Brain microvascular endothelial cell (primary cell): ENCODE measurements at regions not wholly inside any gene's neighbourhood (a gene's known extent, or its start where the extent isn't known, plus 50 kb on each side); places are given as distances from the start of the nearest gene placed in this dataset.

ENCODE experiments used
- DNase-seq: peaks from one replicate; pipeline ENCODE4 v3.0.0-alpha.2; 2020
- H3K27ac ChIP-seq: fragments of 250-450 bp; sonication (Bioruptor Pico); 2 replicates; pipeline ENCODE4 v1.5.1; 2020; ENCODE audit warnings: mild to moderate bottlenecking, moderate library complexity
- H3K27me3 ChIP-seq: fragments of 250-450 bp; sonication (Bioruptor Pico); replicated peaks from 2 replicates; pipeline ENCODE4 v1.5.1; 2020; ENCODE audit warnings: mild to moderate bottlenecking
- H3K36me3 ChIP-seq: fragments of 250-450 bp; sonication (Bioruptor Pico); replicated peaks from 2 replicates; pipeline ENCODE4 v1.5.1; 2020; ENCODE audit warnings: mild to moderate bottlenecking
- H3K4me3 ChIP-seq: 2 replicates; pipeline ENCODE4 v1.5.1; 2011; ENCODE audit warnings: low read depth, mild to moderate bottlenecking, control low read depth, low read length, moderate library complexity
- in situ Hi-C: cut with HindIII; loops from 2 replicates; pipeline ENCODE4 v1.10.0; 2017; ENCODE audit warnings: low sequenced_read_pairs, low pct_ligation_motif_present
- TF ChIP-seq, protein P1 (sequence below): IDR thresholded peaks from 2 replicates; pipeline ENCODE4 v1.5.1; 2011; ENCODE audit warnings: low read depth, mild to moderate bottlenecking, moderate library complexity, low read length, control low read depth, inconsistent platforms; ENCODE audit errors: missing control alignments

DNA sequence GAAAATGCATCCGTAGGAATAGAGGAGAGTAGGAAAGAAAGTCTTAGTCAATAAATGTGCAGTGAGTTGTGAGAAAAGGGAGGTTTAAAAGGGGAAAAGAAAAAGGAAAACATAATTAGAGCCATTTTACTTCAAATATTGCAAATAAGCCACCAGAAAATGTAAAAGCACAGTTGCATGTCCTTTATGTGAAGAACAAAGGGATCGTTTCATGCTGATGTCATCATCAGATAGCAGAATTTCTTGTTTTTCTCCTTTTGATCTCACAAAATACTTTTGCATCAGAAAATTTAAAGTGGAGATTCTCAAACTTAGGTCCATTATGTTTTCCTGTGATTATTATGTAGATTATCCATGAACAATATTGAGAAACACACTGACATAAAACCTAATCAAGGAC, 166.7 kb downstream of the HAO1 start:
- Histone ChIP-seq H3K36me3 (no peaks in the 10 kb centered on the region), H3K4me3 (no peak overlapping the region), H3K27me3 (no peaks in the 10 kb centered on the region), H3K27ac (no peak overlapping the region)
- no peak for DNase-seq
- TF ChIP-seq, protein P1, sequence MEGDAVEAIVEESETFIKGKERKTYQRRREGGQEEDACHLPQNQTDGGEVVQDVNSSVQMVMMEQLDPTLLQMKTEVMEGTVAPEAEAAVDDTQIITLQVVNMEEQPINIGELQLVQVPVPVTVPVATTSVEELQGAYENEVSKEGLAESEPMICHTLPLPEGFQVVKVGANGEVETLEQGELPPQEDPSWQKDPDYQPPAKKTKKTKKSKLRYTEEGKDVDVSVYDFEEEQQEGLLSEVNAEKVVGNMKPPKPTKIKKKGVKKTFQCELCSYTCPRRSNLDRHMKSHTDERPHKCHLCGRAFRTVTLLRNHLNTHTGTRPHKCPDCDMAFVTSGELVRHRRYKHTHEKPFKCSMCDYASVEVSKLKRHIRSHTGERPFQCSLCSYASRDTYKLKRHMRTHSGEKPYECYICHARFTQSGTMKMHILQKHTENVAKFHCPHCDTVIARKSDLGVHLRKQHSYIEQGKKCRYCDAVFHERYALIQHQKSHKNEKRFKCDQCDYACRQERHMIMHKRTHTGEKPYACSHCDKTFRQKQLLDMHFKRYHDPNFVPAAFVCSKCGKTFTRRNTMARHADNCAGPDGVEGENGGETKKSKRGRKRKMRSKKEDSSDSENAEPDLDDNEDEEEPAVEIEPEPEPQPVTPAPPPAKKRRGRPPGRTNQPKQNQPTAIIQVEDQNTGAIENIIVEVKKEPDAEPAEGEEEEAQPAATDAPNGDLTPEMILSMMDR: no peak
- in situ Hi-C loops: no loop called here

DNA sequence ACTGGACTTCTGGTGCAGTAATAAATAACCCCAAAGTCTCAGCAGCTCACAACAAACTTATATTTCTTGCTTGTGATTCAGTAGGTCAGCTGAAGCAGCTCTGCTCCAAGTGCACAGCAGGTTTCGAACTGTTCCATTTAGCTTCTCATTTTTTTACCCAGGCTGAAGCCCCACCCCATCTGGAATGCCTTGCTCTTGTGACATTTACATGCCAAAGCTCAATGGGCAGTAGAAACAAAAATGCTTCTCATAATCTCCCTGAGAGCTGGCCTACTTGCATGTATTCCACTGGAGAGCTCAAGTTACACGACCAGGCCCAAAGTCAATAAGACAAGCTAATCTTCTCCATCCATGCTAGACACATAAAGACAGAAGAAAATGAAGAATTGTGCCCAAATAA, 165.2 kb downstream of the HAO1 start:
- TF ChIP-seq, protein P1: no peak
- Histone ChIP-seq H3K27ac (no peak overlapping the region), H3K27me3 (no peaks in the 10 kb centered on the region), H3K36me3 (no peaks in the 10 kb centered on the region), H3K4me3 (no peak overlapping the region)
- in situ Hi-C loops: no loop called here
- no peak for DNase-seq

DNA sequence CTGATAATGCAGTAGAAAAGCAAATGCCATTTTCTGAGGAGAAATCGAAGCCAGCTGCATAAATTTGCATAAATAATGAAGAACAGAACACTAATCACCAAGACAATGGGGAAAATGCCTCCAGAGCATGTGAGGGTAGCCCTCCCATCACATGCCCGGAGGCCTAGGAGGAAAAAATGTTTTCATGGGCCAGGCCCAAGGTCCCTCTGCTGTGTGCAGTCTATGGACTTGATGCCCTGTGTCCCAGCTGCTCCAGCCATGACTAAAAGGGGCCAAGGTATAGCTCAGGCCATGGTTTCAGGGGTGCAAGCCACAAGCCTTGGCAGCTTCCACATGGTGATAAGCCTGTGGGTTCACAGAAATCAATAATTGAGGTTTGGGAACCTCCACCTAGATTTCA, 164.1 kb downstream of the HAO1 start:
- DNase-seq: no peak

DNA sequence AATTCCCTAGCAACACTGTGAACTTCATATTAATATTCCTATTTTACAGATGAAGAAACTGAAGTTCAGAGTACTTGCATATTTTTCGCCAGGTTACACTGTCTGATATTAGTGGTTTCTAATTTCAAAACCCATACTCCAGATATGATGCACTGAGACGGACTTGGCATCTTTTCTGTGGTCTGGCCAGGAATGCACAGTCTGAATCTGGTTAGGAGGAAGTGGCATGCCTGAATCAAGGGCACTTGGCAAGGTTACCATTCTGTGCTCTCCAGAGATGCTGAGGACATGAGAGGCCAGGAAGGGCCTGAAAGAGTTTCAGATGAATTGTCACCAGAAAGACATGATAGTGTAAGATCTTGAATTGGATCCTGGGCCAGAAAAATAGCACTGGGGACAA, 150.1 kb downstream of the HAO1 start:
- no peaks in the 10 kb centered on the region for H3K27me3 ChIP-seq
- no peak for DNase-seq
- no peaks in the 10 kb centered on the region for H3K36me3 ChIP-seq
- TF ChIP-seq, protein P1: no peak
- no peak overlapping the region for H3K27ac ChIP-seq
- no peak overlapping the region for H3K4me3 ChIP-seq
- in situ Hi-C loops: no loop called here

More for the DNA sequence above, 164.1 kb downstream of the HAO1 start:
- Histone ChIP-seq H3K27ac (no peak overlapping the region), H3K27me3 (no peaks in the 10 kb centered on the region), H3K36me3 (no peaks in the 10 kb centered on the region), H3K4me3 (no peak overlapping the region)
- in situ Hi-C loops: no loop called here
- TF ChIP-seq, protein P1: no peak

DNA sequence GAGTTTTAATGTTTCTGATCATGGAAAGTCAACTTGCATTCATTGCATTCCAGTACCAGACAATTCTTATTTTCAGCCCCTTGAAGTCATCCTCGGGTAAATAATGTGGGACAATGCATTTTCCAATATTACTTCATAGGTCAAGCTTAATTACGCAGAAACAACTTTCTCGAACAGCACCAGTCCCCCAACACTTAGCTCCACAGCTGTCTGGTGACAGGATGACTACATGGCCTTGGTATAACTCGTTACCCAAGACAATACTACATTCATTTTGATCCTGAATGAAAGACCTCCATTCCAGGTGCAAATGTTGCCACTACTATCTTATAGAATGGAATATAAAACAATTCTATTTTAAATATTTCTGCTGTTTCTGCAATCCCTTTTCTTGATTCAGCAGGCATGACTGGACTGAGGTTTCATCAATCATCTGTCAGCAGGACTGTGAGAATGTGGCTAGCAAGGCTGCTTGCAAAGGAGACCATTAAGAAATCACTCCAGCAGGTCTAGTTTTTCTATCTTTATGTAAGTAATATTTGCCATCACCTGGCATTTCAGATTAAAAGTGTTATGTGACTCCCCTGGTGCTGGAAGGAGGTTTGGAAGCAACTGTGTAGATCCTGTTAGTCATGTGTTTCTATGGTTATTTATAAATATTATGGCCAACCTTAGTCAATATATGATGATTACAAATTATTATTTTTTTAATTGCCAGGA, 147.9 kb downstream of the HAO1 start:
- in situ Hi-C loops: no loop called here
- Histone ChIP-seq H3K4me3 (no peak overlapping the region), H3K27ac (no peak overlapping the region), H3K36me3 (no peaks in the 10 kb centered on the region), H3K27me3 (no peaks in the 10 kb centered on the region)
- no peak for DNase-seq
- TF ChIP-seq, protein P1: no peak

DNA sequence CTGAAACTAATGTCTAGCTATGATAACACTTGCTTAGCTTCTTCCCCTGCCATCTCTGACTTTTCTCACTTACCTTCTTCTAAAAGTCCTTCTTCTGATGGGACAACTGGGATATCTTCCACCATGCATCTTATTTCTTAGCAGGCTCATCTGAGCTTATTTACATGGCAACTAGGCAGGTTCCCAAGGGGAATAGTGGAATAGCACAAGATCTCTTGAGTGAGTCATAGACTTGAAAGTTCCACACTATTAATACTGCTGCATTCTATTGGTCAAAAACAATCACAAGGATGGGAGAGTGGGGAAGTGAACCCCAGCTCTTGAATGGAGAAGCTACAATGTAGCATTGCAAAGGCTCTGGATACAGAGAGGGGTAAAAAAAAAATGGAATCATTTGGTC, 142.1 kb downstream of the HAO1 start:
- in situ Hi-C loops: no loop called here
- DNase-seq: no peak
- Histone ChIP-seq H3K27ac (no peak overlapping the region), H3K27me3 (no peaks in the 10 kb centered on the region), H3K36me3 (no peaks in the 10 kb centered on the region), H3K4me3 (no peak overlapping the region)
- TF ChIP-seq, protein P1: no peak
